NCI-H1694 treated with DMSO at 0.1 percent for 48 hours (cell line): ENCODE measurements at regions not wholly inside any gene's neighbourhood (a gene's known extent, or its start where the extent isn't known, plus 50 kb on each side); places are given as distances from the start of the nearest gene placed in this dataset.

Experiments used
- DNase-seq: peaks from one replicate; lab custom pipeline; 2025; lab: John Stamatoyannopoulos, UW

DNA sequence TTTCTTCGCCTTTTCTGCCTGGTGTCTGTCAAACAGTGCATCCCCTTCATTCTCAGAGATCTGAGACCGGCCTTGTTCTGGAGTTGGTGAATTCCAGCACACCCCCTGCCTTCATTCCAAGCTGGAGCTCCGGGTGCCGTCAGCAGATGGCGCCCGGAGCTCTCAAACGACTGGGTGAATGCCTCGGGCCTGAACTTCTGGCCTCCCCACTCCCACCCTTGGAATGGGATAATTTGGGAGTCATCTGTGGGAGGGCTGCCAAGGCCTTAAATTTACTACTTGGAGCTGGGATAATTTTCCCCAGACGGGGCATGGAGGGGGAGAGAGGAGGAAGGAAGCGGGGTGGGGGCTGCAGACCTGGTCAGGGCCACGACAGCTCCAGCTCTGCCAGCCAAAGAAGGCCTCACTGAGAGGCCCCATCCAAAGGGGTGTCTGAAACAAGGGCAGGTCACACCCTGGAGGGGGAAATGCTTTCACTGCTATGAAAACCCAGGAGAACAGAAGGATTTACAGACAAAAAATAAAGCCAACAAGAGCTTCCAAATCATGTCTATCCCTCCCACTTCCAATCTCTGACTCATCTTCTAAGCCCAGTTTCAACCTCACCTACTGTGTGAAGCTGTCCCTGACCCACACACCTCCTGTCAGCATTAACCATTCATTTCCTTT lies 187.9 kb downstream of the OPA1 start:
- DNase-seq = peak; percentile 48

DNA sequence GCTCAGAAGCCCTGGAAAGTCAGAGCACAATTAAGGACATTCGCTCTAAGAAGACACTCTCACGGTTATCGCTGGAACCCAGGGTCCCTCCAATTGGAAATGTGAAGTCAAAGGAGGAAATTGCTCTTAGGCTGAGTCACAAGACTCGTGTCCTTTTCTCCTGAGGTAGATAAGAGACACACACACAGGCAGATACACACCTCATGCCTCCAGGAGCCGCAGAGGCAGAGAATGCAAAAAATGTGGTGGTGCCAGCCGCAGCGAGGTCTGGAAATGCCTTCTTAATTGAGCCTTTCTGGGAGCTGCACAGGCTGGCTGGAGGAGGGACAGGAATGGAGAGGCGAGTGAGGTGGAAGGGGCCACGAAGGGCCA lies 189.3 kb downstream of the OPA1 start:
- DNase-seq = no peak

DNA sequence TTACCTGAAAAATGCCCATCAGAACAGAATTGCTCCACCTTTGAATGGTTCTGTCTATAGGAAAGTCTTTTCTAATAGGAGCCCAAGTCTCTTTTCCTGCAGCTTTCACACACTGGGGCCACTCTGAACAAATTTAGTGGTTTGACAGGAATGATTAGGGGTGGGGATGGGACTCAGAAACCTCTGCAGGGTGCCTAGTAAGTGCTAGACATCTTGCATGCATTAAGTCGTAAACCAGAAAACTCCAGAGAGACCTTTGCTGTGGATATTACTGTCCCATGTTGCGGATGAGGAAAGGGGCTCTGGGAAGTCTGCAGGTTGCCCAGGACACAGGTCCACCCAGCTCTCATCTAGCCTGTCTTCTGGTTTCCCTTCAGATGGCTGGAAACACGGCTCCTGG lies 189.7 kb downstream of the OPA1 start:
- DNase-seq = no peak

DNA sequence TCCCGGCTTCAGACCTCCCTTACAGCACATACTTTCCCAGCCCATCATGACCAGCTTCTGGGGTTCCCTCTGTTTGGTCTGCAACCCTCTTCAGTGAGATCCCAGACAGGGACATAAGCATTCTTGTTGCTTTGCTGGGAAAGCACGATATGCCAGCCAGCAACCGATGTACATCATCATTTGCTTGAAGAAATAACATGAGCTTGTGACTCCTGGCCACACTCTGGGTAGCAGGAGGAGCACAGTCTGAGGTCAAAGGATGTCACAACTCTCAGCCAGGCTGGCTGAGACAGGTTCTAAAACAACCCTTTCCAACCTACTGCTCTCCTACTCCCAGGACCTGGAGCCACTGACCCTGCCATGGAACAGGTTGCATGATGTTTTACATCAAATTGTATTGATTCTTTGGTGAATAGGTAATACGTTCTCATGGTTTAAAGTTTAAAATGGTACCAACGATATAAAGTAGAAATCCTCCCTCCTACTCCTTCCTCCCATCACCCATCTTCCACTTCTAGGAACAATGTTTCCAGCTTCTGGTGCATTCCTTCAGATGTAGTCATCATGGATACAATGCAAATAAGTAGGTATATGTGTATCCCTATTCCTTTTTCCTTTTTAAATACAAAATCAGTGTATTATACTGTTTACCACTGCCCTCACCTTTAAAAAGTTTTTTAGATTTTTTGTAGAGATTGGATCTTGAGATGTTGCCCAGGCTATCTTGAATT lies 190.3 kb downstream of the OPA1 start:
- no peak for DNase-seq

DNA sequence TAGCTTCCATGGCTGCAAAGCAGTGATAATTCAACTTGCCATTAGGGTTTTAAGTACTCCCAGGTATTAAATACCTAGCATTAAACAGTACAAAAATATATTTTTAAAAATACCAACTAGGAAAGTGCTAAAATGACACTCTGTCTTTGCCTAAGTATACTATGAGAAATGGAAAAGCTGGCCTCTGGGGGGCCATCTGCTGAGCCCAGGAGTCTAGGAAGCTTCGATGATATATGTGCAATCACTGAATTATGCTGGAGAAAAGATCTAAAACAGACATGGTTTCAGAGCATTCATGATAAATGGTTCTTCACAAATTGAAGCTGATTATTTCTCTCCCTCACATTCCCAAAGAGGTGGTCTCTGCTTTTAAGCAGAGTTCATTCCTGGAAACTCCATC lies 191.8 kb downstream of the OPA1 start:
- DNase-seq = no peak

DNA sequence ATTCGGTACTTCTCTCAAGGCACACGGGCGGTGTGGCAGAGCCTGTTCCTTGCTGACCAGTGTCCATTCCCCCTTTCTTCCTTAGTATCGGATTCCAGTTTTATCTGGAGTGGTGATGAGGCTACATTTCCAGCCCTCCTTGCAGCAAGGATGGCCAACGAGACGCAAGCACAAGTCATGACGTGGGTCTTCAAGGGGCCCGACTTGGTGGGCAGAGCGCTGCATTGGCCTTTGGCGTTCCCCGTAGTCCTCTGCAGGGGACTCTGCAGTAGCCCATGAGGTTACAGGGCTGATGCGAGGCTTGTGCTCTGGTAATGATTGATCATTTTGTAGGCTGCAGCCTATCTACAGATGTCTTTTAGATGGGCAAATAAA lies 194.5 kb downstream of the OPA1 start:
- no peak for DNase-seq

DNA sequence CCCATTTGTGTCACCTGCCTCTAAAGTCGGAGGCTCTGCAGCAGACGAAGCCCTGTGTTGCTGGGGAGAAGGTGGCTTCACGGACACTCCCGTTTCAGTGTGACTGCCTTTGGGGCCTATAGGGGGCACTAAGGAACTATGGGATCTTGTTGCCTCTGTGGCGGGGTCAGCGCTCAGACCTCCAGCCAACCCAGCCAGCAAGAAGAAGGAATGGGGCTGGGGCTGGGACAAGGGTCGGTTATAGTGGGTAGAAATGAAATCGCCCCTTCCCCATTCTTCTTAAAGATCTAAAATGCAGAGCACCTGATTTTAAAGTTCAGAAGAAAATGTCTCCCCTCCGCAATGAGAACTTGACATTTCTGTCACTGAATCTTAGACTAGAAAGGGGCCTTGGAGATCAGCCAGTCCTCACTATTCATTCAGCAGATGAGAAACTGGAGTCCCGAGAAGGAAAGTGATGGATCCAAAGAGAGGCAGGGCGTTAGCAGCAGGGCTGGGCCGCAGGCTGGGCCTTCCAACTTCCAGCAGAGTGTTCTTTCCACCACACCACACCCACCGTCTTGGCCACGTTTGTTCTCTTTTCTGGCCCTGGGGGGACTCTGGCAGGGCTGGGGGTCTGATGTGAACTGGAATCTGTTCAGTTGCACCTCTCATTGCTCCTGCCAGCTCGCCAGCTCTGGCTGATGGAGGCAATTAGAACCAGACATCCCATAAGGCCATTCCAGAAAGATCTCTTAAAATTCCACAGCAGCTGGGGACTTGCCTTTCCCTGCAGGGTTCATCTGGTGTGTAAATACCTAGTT lies 195.4 kb downstream of the OPA1 start:
- DNase-seq = peak; percentile 61

DNA sequence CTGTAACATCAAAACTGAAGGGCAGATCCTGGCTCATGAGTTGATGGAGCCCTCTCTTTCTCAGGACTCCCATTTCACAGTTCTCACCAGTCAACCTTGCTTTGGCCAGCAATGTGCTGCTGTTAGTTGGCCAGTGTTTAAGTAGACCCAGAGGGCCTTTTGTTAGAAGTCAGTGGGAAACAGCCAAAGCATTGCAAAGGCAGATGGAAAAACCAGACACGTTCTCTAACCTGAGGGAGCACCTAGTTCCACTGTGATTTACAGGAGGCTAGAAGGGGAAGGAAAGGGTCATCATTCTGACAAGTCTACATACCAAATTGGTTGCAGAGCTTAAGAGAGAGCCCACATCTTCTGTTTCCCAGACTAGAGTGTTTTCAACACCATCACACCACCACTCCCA lies 196.4 kb downstream of the OPA1 start:
- no peak for DNase-seq

DNA sequence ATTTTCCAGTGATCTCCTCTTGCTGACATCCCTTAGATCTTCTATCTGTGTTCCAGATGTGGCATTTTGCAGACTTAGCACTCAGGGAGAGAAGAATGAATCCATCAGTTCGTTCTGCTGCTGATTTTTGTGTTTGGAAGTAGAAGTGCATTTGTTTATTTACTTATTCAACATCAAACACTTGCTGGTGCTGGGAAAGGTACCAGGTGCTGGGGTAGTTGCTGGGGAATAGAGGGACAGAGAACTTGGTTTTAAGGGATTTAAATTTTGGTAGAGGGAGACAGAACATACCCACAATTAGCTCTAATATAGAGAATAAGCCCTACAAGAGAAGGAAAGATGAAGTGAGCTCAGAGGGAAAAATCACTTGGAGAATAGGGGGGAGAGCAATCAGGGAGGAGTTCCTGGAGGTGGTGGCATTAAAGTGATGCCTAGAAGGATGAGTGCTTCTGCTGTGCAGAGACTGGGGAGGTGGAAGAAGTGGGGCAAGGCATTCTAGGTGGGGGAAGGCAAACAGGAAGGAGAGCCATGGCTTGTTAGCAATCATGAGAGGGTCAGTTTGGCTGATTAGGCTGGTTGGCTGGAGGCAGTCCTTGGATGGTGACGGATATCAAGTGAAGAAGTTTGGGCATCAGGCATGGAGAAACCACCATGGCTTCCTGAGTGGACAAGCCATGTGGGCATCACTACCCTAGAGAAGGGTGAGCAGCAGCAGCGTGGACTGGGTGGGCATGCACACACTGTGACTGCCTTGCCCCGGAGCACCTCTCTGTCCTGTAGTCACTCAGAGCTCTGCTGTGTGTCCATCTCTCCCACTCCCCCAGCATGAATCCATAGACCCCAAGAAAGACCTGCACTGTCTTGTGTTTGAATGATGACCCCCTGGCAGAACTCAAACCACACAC lies 197.3 kb downstream of the OPA1 start:
- DNase-seq = no peak

DNA sequence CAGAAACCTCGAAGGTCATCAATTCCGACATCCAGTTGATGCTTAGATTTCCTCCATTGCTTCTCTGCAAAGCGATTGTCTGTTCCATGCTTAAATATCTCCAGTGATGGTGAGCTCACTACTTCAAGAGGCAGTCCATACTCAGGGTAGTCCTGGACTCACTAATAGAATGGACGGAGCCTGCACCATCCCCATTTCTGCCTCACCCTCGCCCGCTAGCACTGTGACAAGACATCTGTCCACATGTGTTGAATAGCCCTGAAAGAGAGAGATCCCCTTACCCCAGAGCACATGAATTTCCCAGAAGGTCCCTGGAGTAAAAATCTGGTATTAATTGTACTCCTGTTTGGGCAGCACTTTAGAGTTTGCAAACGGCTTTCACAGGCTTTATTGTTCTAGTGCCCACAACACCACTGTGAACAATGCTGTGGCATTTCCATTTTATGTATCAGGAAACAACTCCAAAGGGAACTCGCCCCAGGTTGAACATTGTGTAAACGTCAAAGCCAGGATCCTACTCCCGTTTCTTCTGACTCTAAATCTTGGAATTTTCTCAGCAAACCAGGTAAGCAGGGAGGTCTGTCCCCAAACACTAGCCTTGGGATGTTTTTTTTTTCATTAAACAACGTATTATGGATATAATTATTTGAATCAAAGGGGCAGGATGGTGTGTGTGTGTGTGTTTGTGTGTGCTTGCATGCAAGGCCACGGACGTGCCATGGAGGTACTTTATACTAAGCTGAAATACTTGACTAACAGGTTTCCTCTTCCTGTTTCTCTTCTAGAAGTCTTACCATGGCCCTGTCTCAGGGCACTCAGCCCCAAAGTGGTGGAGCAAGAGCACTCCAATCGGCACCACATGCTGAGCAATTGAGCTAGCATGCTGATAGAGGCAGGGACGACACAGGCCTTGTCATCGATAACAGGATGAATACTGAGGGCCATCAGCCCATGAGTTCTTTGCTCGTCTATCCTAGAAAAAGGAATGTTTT lies 198.3 kb downstream of the OPA1 start:
- DNase-seq = no peak

DNA sequence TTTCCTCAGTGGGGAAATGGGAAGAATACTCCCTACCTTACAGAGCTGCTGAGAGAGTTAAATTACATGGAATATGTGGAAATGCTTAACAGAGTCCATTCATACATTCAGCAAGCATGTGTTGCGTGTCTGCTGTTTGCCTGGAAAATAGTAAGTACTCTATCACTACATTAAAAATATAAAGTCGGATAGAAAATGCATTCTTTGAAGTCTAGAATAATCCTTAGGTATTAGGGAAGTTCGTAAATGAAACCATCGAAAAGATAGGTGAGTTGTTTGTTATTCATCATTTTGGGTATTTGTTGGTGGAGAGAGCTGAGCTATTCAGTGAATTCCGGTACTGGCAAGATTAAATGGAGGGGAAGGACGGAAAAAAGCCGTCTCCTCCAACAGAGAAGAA lies 200.1 kb downstream of the OPA1 start:
- DNase-seq = no peak

DNA sequence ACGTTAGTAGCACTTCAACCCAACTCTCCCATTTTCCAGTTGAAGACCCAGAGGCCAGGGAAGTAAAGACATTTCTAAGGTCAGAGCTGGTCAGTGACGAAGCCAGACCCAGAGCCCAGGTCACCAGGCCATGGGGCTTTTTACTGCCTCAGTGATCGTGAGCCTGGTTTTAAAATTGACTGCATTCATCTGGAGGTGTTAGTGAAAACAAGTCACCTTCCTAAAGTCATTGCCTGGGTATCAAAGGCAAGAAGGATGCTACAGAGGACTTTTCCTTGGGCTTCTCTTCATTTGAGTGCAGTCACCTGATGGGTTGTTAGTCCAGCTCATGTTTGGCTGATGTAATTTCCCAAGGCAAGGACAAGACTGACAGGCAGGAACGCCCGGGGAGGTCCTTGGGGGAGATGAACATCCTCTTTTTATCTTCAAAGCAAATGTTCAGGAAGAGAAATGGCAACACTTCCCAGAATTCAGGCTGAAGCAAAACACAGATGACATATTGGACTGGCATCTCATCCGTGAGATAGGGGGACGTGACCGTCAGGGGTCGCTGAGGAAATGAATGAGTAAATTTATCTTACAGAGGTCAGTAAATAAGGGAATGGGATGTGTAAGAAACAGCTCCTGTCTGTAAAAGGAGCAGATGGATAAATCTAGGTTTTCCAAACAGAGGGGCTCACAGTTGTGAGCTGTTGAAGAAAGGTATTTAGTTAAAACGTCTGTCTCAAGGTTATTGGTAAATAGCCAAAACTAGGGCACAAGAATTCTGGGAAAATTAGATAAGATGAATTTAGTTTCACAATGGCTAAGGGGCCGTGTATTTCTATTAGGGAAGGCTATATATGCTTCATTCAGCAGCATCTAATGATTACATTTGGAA lies 201.2 kb downstream of the OPA1 start:
- DNase-seq = no peak

DNA sequence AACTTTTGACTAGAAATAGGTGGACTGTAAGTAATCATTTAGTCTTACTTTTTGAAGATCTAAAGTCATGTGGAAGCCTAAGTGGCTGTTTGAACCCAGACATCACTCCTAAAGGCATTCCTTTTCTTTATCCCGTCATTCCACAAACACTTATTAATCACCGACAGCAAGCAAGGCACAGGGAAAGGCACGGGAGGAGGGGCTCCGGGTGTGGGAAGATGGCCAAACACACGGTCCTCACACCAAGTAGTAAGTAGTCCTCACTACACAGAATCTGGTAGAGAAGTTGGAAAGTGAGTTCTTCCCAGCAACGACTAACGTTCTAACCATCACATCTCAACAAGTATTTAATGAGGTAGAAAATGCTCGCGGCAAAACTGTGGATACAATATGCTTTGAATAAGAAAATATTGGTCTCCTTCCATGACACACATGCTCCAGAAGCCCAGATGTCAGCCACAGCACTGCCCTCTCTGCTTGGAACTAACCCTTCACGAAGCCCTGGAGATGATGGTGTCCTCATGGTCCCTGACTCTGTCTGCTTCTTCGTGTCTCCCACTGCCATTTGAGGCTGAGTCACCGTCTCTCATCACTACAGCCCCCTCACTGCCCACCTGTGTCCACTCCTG lies 202.2 kb downstream of the OPA1 start:
- no peak for DNase-seq

DNA sequence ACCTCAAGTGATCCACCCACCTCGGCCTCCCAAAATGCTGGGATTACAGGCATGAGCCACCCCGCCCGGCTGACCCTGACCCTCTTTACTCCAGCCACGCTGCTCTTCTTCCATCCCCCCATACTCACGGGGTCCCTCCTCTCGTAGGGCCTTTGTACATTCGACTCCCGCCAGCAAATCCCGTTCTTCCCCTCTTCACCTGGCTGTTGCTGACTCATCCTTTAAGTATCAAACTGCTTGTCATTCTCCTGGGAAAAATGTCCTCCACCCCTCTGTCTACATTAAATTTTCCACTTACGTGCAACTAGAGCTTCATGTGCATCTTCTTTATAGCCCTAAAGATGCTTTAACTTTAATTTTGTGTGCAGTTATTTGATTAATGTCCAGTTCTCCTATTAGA lies 203.1 kb downstream of the OPA1 start:
- DNase-seq = no peak

DNA sequence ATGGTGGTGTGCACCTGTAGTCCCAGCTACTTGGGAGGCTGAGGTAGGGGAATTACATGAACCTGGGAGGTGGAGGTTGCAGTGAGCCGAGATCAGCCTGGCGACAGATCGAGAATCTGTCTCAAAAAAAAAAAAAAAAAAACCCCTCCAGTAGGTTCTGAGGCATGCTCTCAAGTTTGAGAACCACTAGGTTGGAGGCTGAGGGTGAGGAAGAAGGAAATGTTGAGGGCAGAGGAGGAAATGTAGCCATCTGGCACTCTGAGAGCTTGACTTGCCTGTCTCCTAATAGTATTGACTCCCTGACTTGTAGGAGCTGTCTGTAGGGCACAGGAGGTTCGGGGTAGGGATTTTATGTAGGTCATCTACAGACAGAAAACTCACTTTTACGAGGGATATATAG lies 204.6 kb downstream of the OPA1 start:
- DNase-seq = no peak

DNA sequence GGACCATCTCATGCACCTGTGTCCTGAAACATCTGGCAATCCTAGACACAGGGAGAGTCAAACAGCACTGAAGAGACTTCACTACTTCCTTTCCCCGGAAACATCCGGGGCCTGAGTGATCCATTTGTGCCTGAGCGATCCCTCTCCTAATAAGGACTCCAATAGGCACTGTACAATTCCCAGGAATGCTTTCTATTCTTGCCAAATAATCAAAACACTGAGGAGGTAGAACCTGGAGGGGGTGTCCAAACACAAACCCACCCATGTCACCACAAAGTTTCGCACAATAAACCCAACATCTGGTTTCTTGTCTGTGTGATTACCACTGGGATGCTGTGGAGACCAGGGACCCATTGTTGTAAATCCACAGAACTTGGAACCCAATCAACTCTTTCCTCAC lies 205.0 kb downstream of the OPA1 start:
- DNase-seq = no peak

DNA sequence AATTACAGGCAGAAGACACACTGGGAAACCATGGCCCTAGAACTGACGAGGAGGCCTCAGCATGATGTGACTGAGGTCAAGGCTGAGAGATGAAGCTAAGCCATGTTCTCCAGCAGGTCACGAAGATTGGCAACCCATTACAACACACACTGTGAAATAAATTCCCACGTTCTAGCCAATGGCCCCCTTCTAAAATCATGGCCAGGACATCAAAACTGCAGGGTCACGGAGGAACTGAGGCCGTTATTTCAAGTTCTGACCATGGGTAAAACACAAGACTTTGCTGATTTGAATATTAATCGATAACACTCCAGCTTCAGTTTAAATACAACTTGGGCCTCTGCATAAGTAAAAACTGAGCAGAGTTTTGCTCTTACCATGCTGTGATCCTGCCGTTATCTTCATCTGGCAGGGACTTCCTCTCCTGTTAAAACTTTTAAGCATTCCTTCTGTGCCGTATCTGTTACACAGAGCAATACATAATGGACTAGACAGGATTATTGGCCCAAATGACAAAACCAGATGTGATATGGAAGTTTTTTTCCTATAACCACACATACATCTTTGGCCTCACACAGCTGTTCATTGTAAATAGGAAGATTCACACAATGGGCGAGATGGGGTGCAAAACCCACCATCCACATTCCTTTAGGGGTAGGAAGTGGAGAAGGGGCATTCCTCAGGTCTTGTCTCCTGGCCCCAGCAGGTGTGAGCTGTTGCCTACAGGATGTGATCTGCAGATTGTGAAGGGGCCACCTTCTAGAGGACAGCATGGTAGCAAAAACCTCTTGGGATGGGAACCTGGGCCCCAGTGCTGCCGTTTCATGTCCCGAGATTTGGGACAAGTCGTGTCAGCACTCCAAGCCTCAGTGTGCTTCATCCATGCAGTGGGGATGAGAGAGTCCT lies 207.4 kb downstream of the OPA1 start:
- DNase-seq = no peak

DNA sequence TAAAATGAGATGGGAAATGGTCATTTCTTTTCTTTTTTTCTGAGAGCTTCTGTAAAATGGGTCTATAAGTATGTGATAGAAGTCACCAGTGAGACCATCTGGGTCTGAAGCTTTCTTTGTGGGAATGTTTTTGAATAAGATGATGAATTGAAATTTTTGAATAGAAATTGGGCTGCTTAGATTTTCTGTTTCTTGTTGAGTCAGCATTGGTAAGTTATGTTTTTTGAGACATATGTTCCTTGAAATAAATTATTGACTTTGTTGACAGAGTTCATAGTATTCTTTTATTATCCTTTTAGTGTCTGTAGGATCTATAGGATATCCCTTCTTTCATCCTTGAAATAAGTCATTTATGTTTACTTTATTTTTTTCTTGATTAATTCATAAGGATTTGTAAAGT lies 208.1 kb downstream of the OPA1 start:
- no peak for DNase-seq
